GM18858 (cell line): ENCODE measurements at regions not wholly inside any gene's neighbourhood (a gene's known extent, or its start where the extent isn't known, plus 50 kb on each side); places are given as distances from the start of the nearest gene placed in this dataset.

Experiments used
- ATAC-seq: cut with Tn5 transposase; IDR thresholded peaks from one replicate; pipeline ENCODE4 v1.9.1; 2021; ENCODE audit not compliant: unreplicated experiment

- ATAC-seq, result no peak
Observed at GRCh38 chr11:109795234-109795633, 298.0 kb upstream of the ZC3H12C start.

GRCh38 chr11:109796253-109796652 lies 296.9 kb upstream of the ZC3H12C start:
- no peak for ATAC-seq

GRCh38 chr11:109798521-109798920 lies 294.7 kb upstream of the ZC3H12C start:
- ATAC-seq, result no peak

GRCh38 chr11:109799604-109800003 lies 293.6 kb upstream of the ZC3H12C start:
- no peak for ATAC-seq

- no peak for ATAC-seq
Observed at GRCh38 chr11:109804911-109805310, 288.3 kb upstream of the ZC3H12C start.

- ATAC-seq, result no peak
Observed at GRCh38 chr11:109806205-109806604, 287.0 kb upstream of the ZC3H12C start.

GRCh38 chr11:109808569-109808968 lies 284.6 kb upstream of the ZC3H12C start:
- no peak for ATAC-seq

- ATAC-seq, result no peak
Observed at GRCh38 chr11:109814824-109815223, 278.4 kb upstream of the ZC3H12C start.

- no peak for ATAC-seq
Observed at GRCh38 chr11:109815500-109816150, 277.6 kb upstream of the ZC3H12C start.

GRCh38 chr11:109818290-109818689 lies 274.9 kb upstream of the ZC3H12C start:
- ATAC-seq, result no peak

- no peak for ATAC-seq
Observed at GRCh38 chr11:109819410-109819809, 273.8 kb upstream of the ZC3H12C start.

GRCh38 chr11:109821511-109821910 lies 271.7 kb upstream of the ZC3H12C start:
- ATAC-seq, result no peak

- ATAC-seq, result no peak
Observed at GRCh38 chr11:109822436-109823102, 270.6 kb upstream of the ZC3H12C start.

- no peak for ATAC-seq
Observed at GRCh38 chr11:109828387-109828786, 264.8 kb upstream of the ZC3H12C start.

- no peak for ATAC-seq
Observed at GRCh38 chr11:109838026-109838425, 255.2 kb upstream of the ZC3H12C start.

- ATAC-seq, result no peak
Observed at GRCh38 chr11:109845437-109845836, 247.8 kb upstream of the ZC3H12C start.

- ATAC-seq, result no peak
Observed at GRCh38 chr11:109847621-109848020, 245.6 kb upstream of the ZC3H12C start.

GRCh38 chr11:109849051-109849450 lies 244.1 kb upstream of the ZC3H12C start:
- ATAC-seq, result no peak

GRCh38 chr11:109849946-109850345 lies 243.2 kb upstream of the ZC3H12C start:
- ATAC-seq, result no peak

- no peak for ATAC-seq
Observed at GRCh38 chr11:109851780-109852390, 241.3 kb upstream of the ZC3H12C start.

- peak; percentile 87 for ATAC-seq
Observed at GRCh38 chr11:109853156-109853776, 239.9 kb upstream of the ZC3H12C start.

GRCh38 chr11:109854731-109855130 lies 238.5 kb upstream of the ZC3H12C start:
- no peak for ATAC-seq
